ENCODE measurements at regions not wholly inside any gene's neighbourhood (a gene's known extent, or its start where the extent isn't known, plus 50 kb on each side); places are given as distances from the start of the nearest gene placed in this dataset.

DNA sequence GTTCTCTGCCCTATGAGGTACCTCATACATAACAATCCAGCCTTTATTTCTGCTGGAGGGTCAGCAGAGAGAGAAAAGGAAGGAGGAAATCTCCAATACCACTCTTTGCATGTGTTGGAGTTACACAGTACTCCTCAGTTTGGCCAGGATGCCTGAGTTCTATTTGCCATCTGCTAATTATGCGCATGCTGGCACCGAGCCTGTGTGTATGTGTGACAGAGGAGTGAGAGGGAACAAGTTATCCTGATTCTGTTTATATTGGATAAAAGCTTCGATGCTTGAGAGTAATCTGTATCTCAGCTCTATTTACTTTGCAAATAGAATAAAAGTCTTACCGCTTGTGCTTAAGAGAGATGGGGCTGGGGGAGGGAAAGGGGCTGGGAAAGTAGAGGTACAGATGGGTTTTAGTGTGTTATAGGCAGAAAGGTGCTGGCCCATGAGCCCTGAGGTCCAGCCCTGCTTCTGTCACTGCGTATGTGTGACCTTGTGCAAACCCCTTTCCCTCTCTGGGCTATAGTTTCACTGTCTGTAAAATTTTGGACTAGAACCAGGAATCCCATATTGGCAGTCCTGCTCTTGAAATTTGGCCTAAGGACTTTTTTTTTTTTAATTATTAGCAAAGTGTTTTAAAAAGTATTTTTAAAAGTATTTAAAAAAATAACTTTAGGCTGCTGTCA is 54.5 kb upstream of the PLXNA2 start:
- Histone ChIP-seq H3K4me3 (no peak overlapping the region), H3K27ac (no peak overlapping the region)
- TF ChIP-seq, protein P1, sequence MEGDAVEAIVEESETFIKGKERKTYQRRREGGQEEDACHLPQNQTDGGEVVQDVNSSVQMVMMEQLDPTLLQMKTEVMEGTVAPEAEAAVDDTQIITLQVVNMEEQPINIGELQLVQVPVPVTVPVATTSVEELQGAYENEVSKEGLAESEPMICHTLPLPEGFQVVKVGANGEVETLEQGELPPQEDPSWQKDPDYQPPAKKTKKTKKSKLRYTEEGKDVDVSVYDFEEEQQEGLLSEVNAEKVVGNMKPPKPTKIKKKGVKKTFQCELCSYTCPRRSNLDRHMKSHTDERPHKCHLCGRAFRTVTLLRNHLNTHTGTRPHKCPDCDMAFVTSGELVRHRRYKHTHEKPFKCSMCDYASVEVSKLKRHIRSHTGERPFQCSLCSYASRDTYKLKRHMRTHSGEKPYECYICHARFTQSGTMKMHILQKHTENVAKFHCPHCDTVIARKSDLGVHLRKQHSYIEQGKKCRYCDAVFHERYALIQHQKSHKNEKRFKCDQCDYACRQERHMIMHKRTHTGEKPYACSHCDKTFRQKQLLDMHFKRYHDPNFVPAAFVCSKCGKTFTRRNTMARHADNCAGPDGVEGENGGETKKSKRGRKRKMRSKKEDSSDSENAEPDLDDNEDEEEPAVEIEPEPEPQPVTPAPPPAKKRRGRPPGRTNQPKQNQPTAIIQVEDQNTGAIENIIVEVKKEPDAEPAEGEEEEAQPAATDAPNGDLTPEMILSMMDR (IDR thresholded peaks at IDR 0.05) = no peak
- DNase-seq (ENCODE audit: low spot score) = no peak

GRCh38 chr1:208300084-208300770 is 56.0 kb upstream of the PLXNA2 start:
- TF ChIP-seq, protein P1 (IDR thresholded peaks at IDR 0.05) = no peak
- no peak overlapping the region for H3K27ac ChIP-seq
- no peak for DNase-seq (ENCODE audit: low spot score)
- no peak overlapping the region for H3K4me3 ChIP-seq

DNA sequence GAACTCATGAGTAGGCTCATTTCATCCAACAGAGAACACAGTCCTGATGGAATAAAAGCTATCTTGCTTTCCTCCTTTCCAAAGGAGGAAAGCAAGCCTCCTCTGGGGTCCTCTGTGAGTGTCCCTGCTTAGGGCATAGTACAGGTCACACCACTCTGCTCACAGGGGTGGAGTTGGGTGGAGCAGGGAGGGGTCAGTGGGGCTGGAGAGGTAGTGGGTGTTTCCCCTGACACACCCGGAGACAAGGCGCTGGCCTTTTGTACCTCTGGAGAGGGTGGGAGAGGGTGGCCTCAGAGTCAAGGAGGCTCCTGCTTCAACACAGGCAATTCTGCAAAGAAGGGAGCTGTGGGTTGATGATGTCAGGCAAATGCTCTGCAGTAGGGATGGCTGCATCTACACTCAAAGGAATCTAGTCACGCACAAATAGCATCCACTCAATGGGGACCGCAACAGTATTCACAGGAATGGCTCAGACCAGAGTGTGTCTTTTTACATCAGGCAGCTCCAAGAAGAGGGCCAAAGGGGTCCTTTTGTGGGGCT is 58.6 kb upstream of the PLXNA2 start:
- TF ChIP-seq, protein P1 (IDR thresholded peaks at IDR 0.05) = no peak
- Histone ChIP-seq H3K27ac (no peak overlapping the region), H3K4me3 (no peak overlapping the region)
- DNase-seq (ENCODE audit: low spot score) = no peak

DNA sequence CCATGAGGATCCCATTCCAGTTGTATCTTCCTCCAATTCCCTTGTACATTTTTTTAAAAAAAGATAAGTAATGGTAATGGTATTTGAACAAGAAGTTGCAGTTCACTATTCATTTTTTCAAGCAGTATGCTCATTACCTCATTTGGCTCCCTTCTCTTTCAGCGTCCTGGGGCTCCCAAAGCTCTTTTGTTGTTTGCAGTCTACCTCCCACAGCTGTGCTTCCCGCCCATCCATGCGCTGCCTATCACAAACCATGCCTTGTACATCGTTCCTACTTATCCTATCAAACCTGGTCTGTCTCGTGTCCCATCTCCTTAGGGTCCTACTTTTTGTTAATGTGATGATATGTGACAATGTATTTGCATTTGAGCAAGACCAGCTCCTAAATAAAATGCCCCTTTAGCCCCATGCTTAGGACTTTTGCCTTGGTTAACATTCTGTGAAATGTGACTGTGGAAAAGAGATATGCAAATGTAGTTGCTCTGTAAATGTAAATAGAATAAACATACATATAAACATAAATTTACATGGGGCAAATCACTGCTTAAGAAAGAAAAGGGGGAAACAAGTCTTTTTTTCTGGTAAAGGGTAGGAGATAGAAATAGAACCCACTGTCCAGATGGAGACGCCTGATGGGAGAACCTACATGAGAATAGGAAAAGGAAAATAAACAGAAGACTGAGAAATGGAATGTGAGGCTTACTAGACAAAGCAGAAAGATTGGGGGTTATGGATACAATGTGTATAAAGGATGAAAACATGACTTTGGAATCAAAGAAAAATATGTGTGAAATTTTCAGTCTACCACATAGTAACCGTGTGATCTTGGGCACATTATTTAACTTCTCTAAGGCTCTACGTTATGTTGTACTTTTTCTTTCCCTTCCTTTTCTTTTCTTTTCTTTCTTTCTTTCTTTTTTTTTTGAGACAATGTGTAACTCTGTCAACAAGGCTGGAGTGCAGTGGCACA is 59.8 kb upstream of the PLXNA2 start:
- no peak overlapping the region for H3K4me3 ChIP-seq
- TF ChIP-seq, protein P1 (IDR thresholded peaks at IDR 0.05) = no peak
- no peak overlapping the region for H3K27ac ChIP-seq
- DNase-seq (ENCODE audit: low spot score) = no peak

DNA sequence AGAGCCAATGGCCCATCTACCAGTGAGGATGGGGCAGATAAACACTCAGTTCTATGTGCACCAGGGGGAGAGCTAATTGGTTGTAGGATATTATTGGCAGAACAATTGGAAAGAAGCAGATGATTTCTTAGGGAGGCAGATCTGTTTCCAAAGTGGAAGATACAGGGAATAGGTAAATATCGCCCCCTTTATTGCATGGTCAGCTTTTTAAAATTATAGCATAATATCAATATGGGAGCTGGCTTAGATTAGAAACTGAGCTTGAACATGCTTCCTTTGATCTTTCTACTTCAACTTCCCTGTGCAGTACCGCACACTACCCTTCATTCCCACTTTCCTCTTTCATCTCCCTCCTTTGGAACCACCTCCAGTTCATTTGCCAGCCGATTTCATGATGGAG is 64.0 kb upstream of the PLXNA2 start:
- no peak for DNase-seq (ENCODE audit: low spot score)
- TF ChIP-seq, protein P1 (IDR thresholded peaks at IDR 0.05) = no peak
- Histone ChIP-seq H3K27ac (no peak overlapping the region), H3K4me3 (no peak overlapping the region)

GRCh38 chr1:208309771-208310170 is 65.6 kb upstream of the PLXNA2 start:
- Histone ChIP-seq H3K27ac (no peak overlapping the region), H3K4me3 (no peak overlapping the region)
- no peak for DNase-seq (ENCODE audit: low spot score)
- TF ChIP-seq, protein P1 (IDR thresholded peaks at IDR 0.05) = no peak
